D341Med (cell line): ENCODE measurements at regions not wholly inside any gene's neighbourhood (a gene's known extent, or its start where the extent isn't known, plus 50 kb on each side); places are given as distances from the start of the nearest gene placed in this dataset.

ENCODE experiments used
- DNase-seq: peaks from one replicate; pipeline ENCODE4 v3.0.0; 2012; ENCODE audit warnings: low spot score

GRCh38 chr20:23136893-23137745 is 51.0 kb upstream of the CD93 start:
- no peak for DNase-seq

DNA sequence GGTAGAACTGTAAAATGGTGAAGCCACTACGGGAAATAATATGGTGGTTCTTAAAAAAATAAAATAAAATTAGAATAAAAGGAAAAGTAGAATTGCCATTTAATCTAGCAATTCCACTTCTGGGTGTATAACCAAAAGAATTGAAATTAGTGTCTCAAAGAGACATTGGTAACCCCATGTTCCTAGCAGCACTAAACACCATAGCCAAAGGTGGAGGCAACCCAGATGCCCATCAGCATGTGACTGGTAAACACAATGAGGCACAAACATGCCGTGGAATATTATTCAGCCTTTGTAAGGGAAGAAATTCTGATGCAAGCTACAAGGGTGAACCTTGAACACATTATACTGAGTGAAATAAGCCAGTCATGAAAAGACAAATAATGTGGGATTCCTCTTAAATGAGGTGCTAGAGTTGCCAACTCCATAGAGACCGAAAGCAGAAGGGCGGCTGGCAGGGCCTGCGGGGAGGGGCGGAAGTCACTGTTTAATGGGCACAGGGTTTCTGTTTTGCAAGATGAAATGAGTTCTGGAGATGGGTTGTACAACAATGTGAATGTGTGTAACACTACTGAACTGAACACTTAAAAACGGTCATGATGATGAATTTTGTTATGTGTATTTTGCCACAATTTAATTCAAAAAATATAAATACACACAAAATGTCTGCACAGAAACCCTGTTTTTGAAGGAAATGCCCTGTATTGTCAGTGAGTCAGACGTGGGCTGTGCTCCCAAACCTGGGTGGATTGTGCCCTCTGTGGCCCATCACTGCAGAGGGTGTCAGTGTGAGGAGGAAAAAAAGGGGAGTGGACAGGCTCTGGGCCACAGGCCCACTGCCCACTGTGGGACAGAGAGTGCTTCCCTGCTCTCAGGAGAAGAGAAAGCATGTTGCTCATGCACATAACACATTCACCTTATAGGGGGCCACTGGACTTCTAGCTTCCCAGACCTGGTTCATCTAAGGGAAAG is 49.6 kb upstream of the CD93 start:
- no peak for DNase-seq
